GM10248 (cell line): ENCODE measurements at regions not wholly inside any gene's neighbourhood (a gene's known extent, or its start where the extent isn't known, plus 50 kb on each side); places are given as distances from the start of the nearest gene placed in this dataset.

Experiments
- CTCF ChIA-PET: fragments of 300-600 bp; sonication (Branson Sonifier 250); formaldehyde crosslinking; extraction: SDS; loops from one replicate; lab custom pipeline; 2021; ENCODE audit warnings: antibody characterized with exemption; lab: Yijun Ruan, JAX
- POLR2A ChIA-PET: fragments of 350-650 bp; sonication (Branson Sonifier 250); formaldehyde crosslinking; extraction: SDS; loops from one replicate; lab custom pipeline; 2020; ENCODE audit warnings: antibody characterized with exemption; lab: Yijun Ruan, JAX
- DNase-seq: peaks from one replicate; pipeline ENCODE4 v3.0.0; 2012; ENCODE audit errors: extremely low spot score
- CTCF ChIP-seq: IDR thresholded peaks from 2 replicates; pipeline ENCODE4 v1.5.1; 2012; ENCODE audit warnings: mild to moderate bottlenecking, low read depth; ENCODE audit errors: extremely low read depth, missing control alignments, control extremely low read depth

GRCh38 chr9:108286638-108287206, 569.1 kb downstream of the ACTL7B start:
- CTCF ChIA-PET: no interaction called here
- DNase-seq: no peak
- POLR2A ChIA-PET: no interaction called here
- no peak for TF ChIP-seq CTCF

GRCh38 chr9:108283696-108284095, 572.1 kb downstream of the ACTL7B start:
- CTCF ChIA-PET: interaction anchor here (2.9 kb wide), 1 partner anchor 12 kb away, joined by 8 read pairs; no protein-coding TSS in a partner anchor
- DNase-seq: no peak
- no peak for TF ChIP-seq CTCF
- POLR2A ChIA-PET: no interaction called here

- no peak for DNase-seq
- CTCF ChIA-PET: no interaction called here
- POLR2A ChIA-PET: no interaction called here
- TF ChIP-seq CTCF: no peak
These were observed 572.9 kb downstream of the ACTL7B start for GRCh38 chr9:108282872-108283271.

- no peak for DNase-seq
- ChIA-PET POLR2A (no interaction called here), CTCF (interaction anchor here (1.2 kb wide), 1 partner anchor 13 kb away, joined by 3 read pairs; no protein-coding TSS in a partner anchor)
- no peak for TF ChIP-seq CTCF
These were observed 574.1 kb downstream of the ACTL7B start for GRCh38 chr9:108281696-108282095.

GRCh38 chr9:108278341-108278740, 577.4 kb downstream of the ACTL7B start:
- POLR2A ChIA-PET: no interaction called here

GRCh38 chr9:108277216-108277615, 578.6 kb downstream of the ACTL7B start:
- TF ChIP-seq CTCF: no peak
- no peak for DNase-seq
- CTCF ChIA-PET: no interaction called here
- POLR2A ChIA-PET: no interaction called here

More at GRCh38 chr9:108278341-108278740, 577.4 kb downstream of the ACTL7B start:
- no peak for TF ChIP-seq CTCF
- no peak for DNase-seq
- CTCF ChIA-PET: no interaction called here
